ENCODE measurements at regions not wholly inside any gene's neighbourhood (a gene's known extent, or its start where the extent isn't known, plus 50 kb on each side); places are given as distances from the start of the nearest gene placed in this dataset.

DNA sequence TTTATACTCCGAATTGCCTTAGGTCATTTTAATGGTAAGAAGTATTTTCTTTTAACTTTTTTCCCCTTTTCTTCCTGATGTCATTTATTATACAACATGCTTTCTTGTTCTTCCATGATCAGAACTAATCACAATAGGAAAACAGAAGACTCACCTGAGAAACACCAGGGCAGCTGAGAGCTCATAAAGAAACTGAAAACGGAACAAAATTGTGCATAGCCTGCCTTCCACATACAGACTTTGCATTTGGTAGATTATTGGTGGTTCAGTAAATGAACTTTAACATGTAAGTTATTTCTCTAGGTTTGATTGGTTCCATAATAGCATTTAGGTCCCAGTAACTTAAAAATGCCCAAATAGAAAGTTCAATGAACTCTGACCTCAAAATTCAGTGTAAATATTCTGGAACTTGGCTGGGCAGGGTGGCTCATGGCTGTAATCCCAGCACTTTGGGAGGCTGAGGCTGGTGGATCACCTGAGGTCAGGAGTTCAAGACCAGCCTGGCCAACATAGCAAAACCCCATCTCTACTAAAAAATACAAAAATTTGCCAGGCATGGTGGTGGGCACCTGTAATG is 161.1 kb upstream of the DTNBP1 start:
- no peak for DNase-seq (ENCODE audit: extremely low read depth, low read depth)
- no peak for TF ChIP-seq CTCF (IDR thresholded peaks at IDR 0.05; ENCODE audit: low read depth, low read length)

DNA sequence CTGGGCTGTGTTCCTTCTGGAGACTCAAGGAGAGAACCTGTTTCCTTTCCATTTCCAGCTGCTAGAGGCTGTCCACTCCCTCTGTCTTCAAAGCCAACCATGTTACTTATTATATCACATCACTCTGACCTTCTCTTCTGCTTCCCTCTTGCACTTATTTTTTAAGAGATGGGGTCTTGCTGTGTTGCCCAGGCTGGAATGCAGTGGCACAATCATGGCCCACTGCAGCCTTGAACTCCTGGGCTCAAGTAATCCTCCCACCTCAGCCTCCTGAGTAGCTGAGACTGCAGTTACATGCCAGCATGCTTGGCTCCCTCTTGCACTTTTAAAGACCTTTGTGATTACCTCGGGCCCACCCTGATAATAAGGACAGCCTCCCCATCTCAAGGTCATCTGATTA is 160.0 kb upstream of the DTNBP1 start:
- TF ChIP-seq CTCF (IDR thresholded peaks at IDR 0.05; ENCODE audit: low read depth, low read length): no peak
- no peak for DNase-seq (ENCODE audit: extremely low read depth, low read depth)

DNA sequence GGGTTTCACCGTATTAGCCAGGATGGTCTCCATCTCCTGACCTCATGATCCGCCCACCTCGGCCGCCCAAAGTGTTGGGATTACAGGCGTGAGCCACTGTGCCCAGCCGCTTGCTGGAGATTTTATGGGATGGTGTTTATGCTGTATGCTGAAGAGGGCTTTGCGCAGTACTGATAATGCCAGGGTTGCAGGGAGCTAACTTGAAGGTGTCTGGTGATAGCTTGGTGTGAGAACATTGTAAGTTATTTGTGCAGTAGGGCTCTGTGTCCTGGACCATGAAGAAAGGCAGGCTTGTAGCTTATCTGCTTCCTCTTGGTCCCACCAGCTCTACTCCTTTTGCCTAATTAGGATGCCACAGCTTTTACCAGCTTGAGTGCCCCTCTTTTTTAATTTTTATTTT is 157.0 kb upstream of the DTNBP1 start:
- no peak for DNase-seq (ENCODE audit: extremely low read depth, low read depth)
- no peak for TF ChIP-seq CTCF (IDR thresholded peaks at IDR 0.05; ENCODE audit: low read depth, low read length)

GRCh38 chr6:15819226-15819625 is 156.4 kb upstream of the DTNBP1 start:
- TF ChIP-seq CTCF (IDR thresholded peaks at IDR 0.05; ENCODE audit: low read depth, low read length): no peak
- DNase-seq (ENCODE audit: extremely low read depth, low read depth): no peak

- DNase-seq (ENCODE audit: extremely low read depth, low read depth): no peak
- TF ChIP-seq CTCF (IDR thresholded peaks at IDR 0.05; ENCODE audit: low read depth, low read length): no peak
Measured at GRCh38 chr6:15818491-15818890, 155.7 kb upstream of the DTNBP1 start.

GRCh38 chr6:15818044-15818443 is 155.2 kb upstream of the DTNBP1 start:
- no peak for DNase-seq (ENCODE audit: extremely low read depth, low read depth)
- no peak for TF ChIP-seq CTCF (IDR thresholded peaks at IDR 0.05; ENCODE audit: low read depth, low read length)

- TF ChIP-seq CTCF (IDR thresholded peaks at IDR 0.05; ENCODE audit: low read depth, low read length): no peak
- DNase-seq (ENCODE audit: extremely low read depth, low read depth): no peak
Measured at GRCh38 chr6:15817100-15817499, 154.3 kb upstream of the DTNBP1 start.

Measured in AG09319 (cell line).